ENCODE measurements at regions not wholly inside any gene's neighbourhood (a gene's known extent, or its start where the extent isn't known, plus 50 kb on each side); places are given as distances from the start of the nearest gene placed in this dataset.

DNA sequence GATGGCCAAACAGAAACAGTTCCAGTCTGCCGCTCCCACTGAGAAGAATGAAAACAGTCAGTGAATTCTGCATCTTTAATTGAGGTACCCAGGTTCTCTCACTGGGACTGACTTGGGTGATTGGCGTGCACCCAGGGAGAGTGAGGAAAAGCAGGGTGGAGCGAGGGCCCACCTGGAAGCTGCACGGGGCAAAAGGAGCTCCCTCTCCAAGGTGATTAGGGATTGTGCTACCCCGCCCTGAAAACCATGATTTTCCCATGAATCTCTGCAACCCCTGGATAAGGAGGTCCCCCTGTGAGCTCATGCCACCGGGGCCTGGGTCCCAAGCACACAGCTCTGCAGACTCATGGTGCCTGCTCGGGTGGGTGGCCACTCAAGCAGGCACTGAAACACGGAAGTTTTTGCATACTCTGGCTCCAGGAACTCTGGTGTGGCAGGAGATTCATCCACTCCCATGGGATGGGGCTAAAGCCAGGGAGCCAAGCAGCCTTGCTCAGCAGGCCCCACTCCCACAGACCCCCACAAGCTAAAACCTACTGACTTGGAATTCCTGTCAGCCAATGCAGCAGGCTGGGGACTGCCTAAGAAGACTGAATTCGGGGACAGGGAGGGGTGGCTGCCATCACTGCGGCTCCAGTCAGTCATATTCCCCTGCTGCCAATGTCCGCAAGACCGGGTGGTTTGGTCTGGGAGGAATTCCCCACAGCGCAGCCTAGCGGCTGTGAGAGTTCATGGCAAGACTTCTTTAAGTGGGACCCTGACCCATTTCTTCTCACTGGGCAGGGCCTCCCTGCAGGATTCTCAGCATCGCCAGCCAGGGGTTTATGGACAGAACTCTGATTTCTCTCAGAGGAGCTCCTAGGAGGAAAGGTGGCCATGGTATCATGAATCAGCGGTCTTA lies 652.2 kb upstream of the RGMB start:
- no peaks in the 10 kb centered on the region for H3K4me1 ChIP-seq (ENCODE audit: low read depth)
- ATAC-seq (no peak), DNase-seq (peak in 1 of 3 donors; percentile 38)
- TF ChIP-seq, protein P1, sequence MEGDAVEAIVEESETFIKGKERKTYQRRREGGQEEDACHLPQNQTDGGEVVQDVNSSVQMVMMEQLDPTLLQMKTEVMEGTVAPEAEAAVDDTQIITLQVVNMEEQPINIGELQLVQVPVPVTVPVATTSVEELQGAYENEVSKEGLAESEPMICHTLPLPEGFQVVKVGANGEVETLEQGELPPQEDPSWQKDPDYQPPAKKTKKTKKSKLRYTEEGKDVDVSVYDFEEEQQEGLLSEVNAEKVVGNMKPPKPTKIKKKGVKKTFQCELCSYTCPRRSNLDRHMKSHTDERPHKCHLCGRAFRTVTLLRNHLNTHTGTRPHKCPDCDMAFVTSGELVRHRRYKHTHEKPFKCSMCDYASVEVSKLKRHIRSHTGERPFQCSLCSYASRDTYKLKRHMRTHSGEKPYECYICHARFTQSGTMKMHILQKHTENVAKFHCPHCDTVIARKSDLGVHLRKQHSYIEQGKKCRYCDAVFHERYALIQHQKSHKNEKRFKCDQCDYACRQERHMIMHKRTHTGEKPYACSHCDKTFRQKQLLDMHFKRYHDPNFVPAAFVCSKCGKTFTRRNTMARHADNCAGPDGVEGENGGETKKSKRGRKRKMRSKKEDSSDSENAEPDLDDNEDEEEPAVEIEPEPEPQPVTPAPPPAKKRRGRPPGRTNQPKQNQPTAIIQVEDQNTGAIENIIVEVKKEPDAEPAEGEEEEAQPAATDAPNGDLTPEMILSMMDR (IDR thresholded peaks at IDR 0.05), result no peak
- H3K36me3 ChIP-seq (ENCODE audit: low read depth), result no peaks in the 10 kb centered on the region
- intact Hi-C loops (cut with DNase I, micrococcal nuclease), result no loop called here
- no peaks in the 10 kb centered on the region for H3K9me3 ChIP-seq
- H3K4me3 ChIP-seq, result no peak overlapping the region

DNA sequence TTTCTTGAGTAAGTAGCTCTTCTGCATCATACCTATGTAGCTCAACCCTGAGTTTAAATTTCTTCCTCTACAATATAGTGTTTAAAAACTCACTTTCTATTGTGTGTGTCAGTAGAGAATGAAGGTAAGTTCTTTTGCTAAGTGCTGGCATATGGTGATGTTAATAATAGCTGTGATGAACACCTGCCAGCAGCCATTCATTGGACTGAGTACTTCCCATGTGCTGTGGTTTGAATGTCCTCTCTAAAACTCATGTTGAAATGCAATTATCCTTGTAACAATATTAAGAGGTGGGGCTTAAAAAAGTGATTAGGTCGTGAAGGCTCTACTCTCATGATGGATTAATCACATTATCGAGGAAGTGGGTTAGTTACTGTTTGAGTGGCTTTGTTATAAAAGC lies 645.2 kb upstream of the RGMB start:
- no peak for ATAC-seq
- TF ChIP-seq, protein P1 (IDR thresholded peaks at IDR 0.05), result no peak

DNA sequence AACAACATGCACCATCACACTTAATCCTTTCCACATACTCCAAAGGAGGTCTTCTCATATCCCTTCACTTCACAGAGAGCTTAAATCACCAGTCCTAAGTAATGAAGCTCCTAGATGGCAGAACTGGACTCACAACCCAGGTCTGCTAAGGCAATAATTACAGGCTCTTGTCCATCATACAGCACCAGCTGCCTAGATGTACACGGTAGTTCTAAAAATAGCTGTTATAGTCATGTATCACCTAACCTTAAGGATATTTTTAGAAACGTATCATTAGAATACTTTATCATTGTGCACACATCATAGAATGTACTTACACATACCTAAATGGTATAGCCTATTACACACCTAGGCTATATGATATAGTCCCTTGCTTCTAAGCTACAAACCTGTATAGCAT lies 644.6 kb upstream of the RGMB start:
- TF ChIP-seq, protein P1 (IDR thresholded peaks at IDR 0.05), result no peak
- Histone ChIP-seq H3K36me3 (ENCODE audit: low read depth) (no peaks in the 10 kb centered on the region), H3K4me3 (no peak overlapping the region), H3K4me1 (ENCODE audit: low read depth) (no peaks in the 10 kb centered on the region), H3K9me3 (no peaks in the 10 kb centered on the region)
- no peak for ATAC-seq
- no peak for DNase-seq
- intact Hi-C loops (cut with DNase I, micrococcal nuclease), result no loop called here

More for the DNA sequence above, 645.2 kb upstream of the RGMB start:
- no peaks in the 10 kb centered on the region for H3K36me3 ChIP-seq (ENCODE audit: low read depth)
- no peak overlapping the region for H3K4me3 ChIP-seq
- H3K9me3 ChIP-seq, result no peaks in the 10 kb centered on the region
- DNase-seq, result no peak
- intact Hi-C loops (cut with DNase I, micrococcal nuclease), result no loop called here
- no peaks in the 10 kb centered on the region for H3K4me1 ChIP-seq (ENCODE audit: low read depth)

DNA sequence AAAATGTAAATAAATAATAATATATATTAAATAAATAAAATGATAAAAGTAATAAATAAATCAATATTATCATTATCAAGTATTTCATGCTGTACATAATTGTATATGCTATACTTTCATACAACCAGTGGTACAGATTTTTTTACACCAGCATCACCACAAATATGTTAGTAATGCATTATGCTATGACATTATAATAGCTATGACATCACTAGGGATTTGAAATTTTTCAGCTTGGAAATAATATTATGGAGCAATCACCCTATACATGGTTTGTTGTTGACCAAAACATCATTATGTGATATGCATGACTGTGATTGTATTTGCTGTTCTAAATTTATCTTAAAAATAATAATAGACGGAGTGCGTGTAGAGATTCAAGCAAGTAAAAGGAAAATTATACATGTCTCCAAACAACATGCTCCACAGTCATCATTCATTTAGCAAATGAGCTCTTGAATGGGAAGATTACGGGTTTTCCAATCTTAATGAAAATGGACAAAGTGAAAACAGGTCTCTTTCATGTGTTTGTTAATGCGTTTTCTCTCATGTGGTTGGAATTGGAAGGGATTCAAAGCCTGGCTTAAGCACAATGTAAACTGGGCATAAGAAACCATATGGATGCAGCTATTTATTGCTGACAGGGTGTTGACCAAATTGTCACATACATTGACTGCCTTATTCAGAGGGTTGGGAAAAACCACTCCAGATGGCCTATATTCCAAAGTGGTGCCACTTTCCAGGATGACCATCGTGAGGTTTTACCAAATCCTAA lies 643.0 kb upstream of the RGMB start:
- intact Hi-C loops (cut with DNase I, micrococcal nuclease), result no loop called here
- no peak for ATAC-seq
- no peaks in the 10 kb centered on the region for H3K4me1 ChIP-seq (ENCODE audit: low read depth)
- H3K4me3 ChIP-seq, result no peak overlapping the region
- TF ChIP-seq, protein P1 (IDR thresholded peaks at IDR 0.05), result no peak
- no peak for DNase-seq
- H3K9me3 ChIP-seq, result no peaks in the 10 kb centered on the region
- no peaks in the 10 kb centered on the region for H3K36me3 ChIP-seq (ENCODE audit: low read depth)

DNA sequence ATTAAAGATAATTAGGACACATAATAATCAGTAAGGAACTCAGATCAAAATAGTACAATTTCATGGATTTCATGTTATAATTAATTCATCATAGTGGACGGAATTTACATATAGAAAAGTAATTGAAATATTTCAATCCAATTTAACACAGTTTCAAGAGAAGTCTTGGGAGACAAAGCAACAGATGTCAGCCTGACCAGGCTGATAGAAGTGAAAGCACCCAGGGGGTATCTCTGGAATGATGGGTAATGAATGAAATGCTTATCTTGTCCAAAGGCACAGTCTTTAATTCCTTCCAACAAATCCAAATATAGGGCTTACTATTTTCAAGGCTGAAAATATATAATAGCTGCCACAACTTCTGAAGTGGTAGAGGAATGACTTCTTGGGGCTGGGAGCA lies 629.3 kb upstream of the RGMB start:
- TF ChIP-seq, protein P1 (IDR thresholded peaks at IDR 0.05), result no peak
- H3K4me1 ChIP-seq (ENCODE audit: low read depth), result no peaks in the 10 kb centered on the region
- H3K36me3 ChIP-seq (ENCODE audit: low read depth), result no peaks in the 10 kb centered on the region
- H3K4me3 ChIP-seq, result no peak overlapping the region
- DNase-seq (no peak), ATAC-seq (no peak)
- H3K9me3 ChIP-seq, result no peaks in the 10 kb centered on the region
- intact Hi-C loops (cut with DNase I, micrococcal nuclease), result no loop called here
